Lung microvascular endothelial cell (primary cell): ENCODE measurements at regions not wholly inside any gene's neighbourhood (a gene's known extent, or its start where the extent isn't known, plus 50 kb on each side); places are given as distances from the start of the nearest gene placed in this dataset.

Experiments
- DNase-seq, 2 donors: peaks; one replicate each; pipeline versions ENCODE4 v3.0.0 to v3.0.0-alpha.2; 2010; ENCODE audit warnings: low read depth in 2 of 2

DNA sequence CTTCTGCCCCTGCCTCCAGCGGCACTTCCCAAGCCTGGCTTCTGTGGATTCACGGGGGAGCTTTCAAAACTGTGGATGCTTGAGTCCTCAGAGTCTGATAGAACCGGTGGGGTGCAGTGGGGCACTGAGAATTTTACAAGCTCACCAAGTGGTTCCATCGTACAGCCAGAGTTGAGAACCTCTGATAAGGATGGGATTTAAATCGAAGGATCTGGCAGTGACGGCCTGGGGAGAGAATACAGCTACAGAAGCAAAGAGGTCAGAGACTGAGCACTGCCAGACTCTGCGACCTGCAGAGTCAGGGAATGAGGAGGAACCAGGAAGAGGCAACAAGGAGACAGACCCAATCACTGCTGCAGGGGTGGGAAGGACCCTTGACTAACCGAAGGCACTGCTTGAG, 124.6 kb upstream of the BOD1 start:
- no peak for DNase-seq

DNA sequence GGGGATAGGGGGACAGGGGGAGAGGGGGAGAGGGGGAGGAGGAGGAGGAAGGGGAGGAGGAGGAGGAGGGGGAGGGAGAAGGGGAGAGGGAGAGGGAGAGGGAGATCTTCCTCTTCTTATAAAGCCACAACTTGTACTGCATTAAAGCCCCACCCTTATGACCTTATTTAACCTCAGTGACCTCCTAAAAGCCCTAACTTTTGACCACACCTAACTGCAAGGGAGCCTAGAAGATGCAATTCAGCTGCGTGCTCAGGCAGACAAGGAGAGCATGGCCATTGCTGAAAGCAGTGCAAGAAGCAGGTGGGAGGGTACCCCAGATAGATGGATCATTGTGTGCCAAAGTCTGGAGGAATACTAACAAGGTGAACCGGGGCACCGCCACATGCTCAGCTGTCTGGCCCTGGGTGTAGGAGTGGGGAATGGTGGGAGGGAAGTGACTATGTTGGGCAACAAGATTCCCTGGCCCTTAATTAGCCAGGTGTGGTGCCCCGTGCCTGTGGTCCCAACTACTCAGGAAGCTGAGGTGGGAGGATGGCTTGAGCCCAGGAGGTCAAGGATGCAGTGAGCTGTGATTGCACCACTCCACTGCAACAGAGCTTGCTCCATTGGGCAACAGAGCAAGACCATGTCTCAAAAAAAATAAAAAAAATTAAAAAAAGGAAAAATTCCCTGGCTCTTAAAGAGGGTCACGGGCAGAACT, 125.4 kb upstream of the BOD1 start:
- DNase-seq, result no peak

DNA sequence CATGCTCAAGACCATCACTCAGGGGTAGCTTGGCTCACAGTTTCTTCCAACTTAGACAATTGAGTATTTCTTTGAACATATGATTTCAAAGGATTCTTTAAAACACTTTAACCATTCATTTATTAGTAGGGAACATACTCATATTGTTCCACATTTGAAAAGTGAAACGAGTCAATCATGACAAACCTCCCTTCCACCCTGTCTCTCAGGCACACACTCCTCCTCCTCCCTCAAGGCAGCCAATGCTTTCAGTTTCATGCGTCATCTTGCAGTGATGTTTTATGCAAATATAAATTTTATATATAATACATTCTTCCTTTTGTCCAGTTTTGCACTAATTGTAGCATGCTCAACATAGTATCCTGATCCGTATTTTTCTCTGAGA, 126.0 kb upstream of the BOD1 start:
- no peak for DNase-seq

DNA sequence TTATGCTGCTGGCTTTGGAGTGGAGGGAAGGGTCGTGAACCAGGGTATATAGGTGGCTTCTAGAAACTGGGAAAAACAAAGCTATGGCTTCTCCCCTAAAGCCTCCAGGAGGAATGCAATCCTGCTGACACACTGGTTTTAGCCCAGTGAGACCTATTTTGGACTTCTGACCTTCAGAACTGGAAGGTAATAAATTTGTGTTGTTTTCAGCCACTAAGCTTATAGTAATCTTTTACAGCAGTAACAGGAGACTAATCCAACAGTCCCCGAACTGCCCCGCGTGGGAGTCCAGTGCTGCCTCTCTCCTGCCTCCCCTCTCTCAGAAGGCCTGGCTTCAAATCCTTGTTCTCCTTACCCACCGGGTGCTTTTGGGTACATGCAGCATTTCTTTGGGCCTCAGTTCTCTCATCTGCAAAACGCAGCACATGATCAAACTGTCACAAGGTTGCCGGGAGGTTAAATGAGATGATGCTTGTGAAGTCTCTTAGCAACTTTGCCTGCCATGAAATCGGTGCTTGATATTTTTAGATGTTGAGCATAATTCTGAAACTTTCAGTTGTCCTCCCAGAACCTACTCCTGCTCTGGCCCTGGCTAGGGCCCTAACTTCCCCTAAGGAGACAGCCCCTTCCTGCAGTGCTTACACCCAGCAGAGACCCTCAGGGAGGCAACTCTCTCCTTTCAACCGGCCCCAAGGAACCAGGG, 127.3 kb upstream of the BOD1 start:
- DNase-seq, result no peak

DNA sequence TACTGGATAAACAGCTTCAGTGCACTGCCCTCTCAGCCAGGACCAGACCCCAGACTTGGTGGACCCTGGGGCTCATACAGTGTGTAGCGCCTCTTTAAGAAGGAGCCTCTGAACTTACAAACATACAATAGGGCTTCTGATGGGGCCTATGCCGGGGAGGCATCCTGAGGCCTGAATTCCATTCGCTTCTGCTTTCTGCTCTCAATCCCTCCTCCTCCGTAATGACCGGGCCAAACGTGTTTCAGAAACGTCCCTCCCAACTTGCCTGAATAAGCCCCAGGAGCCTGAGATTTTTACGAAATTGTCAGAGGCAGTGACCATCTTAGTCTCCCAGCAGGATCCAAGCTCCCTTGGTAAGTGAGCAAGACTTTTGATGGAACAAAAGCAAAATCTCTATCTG, 128.1 kb upstream of the BOD1 start:
- no peak for DNase-seq

DNA sequence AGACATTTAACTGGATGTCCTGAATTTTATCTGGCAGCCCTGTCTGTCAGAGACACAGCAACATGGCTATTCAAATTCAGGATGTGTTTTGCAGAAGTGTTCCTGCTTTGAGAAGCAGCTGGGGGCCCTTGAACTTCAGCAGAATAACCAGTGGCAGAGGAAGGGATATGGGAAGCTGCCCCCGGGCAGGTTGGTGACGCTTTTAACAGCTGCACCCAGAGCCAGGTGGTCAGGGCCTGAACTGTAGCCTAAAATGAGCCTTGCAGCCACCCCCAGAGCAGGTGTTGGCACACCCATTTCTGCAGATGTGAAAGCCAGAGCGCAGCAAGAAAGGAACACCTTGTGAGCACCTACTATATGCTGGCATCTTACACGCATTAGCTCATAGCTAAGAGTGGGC, 128.7 kb upstream of the BOD1 start:
- no peak for DNase-seq

DNA sequence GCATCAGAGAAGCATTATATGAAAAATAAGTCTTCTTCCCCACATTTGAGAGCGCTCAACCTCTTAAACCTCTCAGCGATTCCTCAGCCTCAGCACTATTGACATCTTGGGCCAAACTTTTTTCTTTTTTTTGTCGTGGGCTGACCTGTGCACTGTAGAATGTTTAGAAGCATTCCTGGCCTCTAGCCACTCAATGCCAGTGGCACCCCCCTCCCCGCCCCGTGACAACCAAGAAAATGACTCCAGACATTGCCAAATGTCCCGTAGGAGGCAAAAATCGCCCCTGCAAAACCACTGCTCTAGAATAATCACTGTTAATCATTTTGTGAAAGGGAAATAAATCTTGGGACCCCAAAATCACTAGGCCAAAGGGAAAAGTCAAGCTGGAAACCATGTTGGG, 129.1 kb upstream of the BOD1 start:
- no peak for DNase-seq

DNA sequence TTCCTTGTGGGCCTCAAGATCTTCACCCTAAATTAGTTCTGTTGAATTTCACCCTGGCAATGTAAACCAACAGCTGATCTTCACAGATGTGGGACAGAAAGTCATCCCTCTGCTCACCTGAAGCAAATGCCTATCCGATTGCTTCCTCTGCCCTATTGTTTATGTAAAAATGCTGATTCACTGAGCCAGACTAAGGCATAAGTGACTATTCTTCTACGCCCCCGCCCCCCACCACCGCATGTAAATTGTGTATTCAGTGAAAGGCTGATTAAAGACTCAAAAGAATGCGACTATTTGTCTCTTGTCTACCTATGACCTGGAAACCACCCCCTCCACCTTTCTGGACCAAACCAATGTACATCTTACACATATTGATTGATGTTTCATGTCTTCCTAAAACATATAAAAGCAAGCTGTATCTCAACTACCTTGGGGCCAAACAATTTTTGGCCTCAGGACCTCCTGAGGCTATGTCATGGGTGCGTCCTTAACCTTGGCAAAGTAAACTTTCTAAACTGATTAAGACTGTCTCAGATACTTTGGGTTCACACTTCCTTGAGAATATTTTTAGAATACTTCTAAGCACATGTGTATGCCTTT, 129.7 kb upstream of the BOD1 start:
- peak in 1 of 2 donors; percentile 12 for DNase-seq

DNA sequence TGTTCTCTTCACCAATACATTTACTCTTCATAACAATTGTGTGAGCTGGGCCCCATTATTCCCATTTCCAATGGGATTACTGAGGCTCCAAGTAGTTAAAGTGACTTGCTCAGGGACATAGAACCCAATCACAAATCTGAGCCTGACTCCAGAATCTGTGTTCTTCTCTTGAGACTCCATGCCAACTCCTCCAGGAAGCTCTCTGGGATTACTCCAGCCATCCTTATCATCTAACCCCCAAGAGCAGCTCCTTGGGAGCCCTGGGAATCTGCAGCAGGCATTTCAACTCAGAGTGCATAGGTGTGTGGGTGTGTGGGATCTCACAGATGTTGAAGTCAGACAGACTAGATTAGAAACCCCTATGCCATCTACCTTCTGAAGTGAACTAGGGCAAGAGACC, 131.4 kb upstream of the BOD1 start:
- DNase-seq, result no peak

DNA sequence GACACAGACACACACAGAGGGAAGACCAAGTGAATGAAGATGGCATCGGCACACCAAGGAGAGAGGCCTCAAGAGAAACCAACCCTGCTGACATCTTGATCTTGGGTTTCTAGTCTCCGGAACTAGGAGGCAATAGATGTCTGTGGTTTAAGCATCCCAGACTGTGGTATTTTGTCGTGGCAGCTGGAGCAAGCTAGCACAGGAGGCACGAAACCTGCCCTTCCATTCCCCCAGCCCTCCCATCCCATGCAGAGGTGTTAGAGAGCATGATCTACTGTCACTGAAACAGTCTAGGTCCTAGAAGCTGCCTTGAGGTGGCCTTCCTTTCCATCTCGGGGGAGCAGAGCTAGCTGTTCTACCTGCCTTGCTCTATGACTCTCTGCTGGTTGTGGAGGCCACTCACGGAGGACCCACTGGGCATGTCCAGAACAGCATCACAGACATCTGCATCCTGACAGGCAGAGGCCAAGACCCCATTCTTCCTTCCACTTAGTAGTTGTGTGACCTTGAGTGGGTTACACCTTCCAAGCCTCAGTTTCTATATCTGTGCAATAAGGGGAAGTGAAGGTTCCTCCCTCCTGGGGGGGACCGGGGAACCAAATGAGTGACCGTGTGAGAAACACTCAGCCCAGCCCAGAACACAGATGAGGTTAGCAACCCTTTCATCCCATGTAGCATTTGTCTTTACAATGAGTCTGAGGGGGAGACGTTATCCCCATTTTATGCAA, 134.3 kb upstream of the BOD1 start:
- no peak for DNase-seq

DNA sequence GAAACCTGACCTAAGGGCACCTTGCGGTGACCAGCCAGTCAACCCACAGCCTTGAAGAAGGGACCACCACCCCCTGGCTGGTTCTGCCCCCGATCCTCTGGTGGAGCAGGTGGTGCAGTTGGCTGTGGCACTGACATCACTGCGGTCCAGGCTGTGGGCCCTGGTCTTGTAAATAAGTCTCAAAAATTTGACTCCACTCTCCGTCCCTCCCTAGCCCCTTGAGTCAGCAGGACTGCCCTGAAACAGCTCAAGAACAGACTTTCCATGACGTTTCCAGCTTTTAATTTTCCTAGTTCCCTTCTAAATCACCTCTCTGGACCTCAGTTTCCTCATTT, 134.8 kb upstream of the BOD1 start:
- peak in 1 of 2 donors; percentile 4 for DNase-seq

DNA sequence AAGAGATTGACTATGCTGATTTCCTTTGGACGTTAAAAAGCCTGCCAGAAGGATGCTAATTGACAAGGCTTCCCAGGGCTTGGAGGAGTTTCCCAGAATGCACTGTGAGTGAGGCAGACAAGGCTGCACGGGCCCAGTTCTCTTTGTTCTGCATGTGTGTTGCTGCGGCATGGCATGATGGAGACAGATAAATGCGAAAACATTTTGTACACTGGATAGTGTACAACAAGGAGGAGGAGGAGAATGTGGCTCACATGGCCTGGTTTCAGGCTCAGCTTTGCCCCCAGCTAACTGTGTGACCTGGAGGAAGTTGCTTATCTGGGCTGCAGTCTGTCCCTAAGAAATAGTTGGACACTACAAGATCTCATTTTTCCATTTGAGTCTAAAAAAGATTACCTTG, 135.5 kb upstream of the CPEB4 start:
- no peak for DNase-seq

DNA sequence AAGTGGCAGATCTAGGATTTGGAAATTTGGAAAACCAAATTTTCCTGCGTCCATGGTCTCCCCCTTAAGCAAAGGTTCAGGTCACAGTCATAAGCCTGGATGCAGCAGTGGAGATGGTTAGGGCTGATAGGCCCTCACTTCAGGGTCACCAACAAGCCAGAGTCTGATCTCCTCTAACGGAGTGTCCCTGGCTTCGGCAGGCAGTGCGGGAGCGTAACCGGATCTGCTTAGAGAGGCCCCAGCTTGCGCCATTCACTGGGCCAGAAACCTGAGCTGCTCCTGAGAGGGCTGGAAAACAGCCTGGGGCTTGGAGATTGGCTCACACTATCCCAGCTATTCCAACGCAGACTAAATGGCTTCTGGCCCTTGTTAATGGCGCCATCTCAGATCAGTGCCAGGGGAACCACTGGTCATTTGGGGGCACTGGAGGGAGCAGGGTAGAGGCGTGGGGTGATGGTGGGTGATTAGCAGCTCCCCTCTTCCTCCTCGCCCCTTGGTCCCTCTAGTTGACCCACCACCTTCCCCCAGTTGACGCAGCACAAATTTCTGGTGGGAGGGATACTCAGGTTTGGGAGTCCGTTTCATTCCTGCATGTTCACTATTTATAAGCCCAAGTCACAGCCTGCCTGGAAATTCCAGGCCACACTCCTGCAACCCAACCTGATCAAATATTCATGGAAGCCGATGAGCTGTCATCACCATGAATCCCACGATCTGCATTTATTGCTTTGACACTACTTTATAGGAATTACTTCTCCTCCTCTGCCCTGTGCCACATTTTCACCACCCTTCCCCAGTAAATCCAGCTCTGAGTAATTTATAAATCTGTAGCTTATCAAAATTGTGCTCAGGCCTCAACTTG, 134.6 kb upstream of the CPEB4 start:
- no peak for DNase-seq

DNA sequence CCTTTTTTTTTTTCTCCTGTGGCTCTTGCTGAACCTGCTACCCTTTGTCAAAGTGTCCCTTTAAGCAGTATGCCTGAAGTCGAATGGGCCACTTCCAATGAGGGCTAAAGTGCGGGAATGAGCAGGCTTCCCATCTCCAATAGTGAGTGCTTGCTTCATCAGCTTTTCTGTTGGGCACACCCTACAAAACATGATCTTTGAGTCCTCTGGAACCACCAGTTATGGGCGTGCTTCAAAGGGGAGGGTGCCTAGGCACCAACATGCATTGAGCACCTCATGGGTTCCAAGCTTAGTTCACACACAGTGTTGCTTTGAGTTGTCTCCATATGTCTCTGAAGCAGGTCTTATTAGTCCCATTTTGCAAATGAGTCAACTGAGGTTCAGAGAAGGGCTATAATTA, 132.8 kb upstream of the CPEB4 start:
- DNase-seq, result no peak

DNA sequence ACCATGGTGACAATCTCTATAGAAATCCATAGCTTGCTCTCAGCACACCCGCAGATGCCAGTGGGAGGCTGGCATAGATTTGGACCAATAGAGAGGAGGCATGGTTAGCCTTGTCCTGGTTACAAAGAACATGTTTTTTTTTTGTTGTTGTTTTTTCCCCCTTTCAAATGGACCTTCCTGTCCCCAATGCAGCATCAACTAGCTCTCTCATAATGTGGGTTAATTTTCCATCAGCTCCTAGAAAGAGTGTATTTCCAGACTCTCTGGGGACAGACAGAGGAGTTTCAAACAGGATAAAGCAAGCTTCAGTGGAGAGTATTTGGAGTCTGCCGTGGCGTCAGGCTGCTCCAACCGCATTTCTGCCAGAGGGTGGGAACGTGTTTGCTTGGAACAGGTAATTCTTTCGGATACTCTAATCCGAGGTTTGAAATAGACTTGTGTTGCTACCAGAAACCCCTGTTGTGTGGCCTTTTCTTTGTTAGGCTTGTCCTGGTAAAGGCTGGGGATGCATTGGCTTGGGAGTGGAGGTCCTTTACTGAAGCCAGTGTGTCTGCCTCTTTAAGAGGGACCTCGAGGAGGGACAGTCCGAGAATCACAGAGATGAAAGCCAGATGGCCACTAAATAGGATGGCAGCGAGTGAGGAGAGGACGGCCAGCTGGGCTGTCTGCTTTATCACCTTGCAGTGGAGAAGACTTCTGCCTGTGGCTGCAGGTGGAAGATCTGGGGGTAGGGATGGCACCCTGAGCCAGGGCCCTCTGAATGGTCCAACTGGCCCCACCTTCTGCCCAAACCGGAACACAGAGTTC, 130.5 kb upstream of the CPEB4 start:
- no peak for DNase-seq

DNA sequence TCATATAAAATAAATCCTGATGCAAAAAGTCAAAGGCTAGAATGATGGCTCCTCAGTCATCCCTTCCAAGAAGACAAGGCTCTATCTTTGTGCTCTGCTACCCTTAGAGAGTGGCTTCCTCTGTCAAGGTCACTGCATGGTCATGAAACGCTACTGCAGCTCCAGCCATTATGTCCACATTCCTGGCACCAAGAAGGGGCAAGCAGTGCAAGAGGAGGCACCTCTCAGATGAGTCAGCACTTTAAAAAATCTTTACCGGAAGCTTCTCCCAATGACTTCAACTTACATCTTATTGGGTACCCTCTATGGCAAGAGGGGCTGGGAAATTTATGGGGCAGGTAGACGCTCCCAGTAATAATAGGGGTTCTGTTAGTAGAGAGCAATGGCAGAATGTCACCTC, 129.5 kb upstream of the CPEB4 start:
- no peak for DNase-seq

DNA sequence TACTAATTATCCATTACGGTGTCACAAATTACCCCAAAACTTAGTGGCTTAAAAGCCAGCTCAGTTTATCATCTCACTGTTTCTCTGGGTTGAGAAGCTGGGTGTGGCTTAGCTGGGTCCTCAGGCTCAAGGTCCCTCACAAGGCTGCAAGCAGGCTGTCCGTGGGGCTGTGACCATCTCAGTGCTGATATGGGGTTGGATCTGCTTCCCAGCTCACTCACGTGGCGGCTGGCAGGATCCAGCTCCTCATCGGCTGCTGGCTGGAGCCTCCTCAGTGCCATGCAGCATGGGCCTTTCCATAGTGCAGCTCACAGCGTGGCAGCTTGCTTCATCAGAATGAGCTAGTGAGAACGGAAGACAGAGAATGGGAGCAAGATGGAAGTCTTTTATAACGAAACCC, 128.5 kb upstream of the CPEB4 start:
- DNase-seq, result no peak

DNA sequence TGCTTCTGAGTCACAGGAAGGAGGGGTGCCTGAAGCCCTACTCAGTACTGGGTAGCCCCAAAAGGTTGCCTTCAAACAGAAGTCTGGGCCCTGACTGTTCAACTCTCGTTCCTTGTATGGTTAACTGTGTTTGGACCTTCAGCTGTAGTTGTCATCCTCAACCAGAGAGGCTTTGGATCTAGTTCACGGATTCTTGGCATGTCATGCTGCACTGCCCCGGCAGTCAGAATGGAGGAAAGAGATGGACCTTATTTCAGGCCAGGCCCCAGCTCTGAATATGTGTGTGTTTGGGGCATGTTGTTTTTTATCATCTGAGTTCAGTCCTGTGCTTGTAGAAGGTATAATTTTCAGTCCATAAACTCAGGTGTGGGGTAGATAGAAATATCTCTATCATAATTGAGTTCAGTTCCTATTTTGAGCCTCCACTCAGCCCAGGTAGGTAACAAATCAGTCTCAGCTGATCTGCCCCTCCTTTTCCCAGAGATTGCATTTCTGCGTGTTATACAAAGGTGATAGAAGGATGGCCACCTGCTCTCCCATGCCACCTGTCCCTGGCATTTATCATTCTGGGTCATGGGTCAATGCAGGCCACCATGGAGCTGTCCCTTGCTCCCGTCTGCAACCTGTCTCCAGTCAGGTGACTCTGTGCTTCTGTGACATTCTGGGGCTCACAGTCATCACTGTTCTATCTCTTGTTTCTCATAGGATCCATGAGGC, 127.5 kb upstream of the CPEB4 start:
- DNase-seq, result no peak

DNA sequence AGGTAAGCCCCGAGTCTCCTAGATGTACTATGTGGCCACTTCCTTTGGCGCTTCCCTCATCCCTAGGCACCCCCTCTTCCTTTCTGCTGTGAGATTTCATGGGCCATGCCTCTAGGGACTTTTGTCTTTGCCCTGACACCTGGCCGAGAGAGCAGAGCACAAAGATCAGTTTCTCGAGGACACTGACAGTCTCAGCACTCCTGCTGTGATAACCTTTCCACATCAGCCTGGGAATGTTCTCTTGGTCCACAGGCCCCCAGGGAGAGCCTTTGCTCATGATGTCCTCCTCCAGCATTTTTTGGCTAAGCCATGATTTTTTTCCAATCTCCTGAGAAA, 127.0 kb upstream of the CPEB4 start:
- DNase-seq, result no peak

DNA sequence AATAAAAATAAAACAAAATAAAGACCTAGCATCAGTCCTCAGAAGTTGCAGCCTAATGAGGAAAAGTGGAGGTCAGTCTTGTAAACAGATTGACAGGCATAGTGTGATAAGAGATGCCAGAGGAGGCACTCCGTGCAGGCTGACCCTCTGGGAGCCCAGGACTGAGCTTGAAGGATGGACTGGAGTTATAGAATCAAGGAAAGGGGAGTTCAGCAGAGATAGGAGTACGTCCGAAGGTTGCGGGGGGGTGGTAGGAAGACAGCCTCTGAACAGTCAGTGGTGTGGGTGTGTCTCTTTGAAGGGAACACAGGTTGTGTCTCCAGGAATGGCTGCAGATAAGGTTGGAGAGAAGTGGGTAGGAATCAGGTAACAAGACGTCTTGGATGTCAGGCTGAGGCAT, 126.1 kb upstream of the CPEB4 start:
- no peak for DNase-seq
